H9 (cell line): ENCODE measurements at regions not wholly inside any gene's neighbourhood (a gene's known extent, or its start where the extent isn't known, plus 50 kb on each side); places are given as distances from the start of the nearest gene placed in this dataset.

Experiments
- DNase-seq: peaks from one replicate; pipeline ENCODE4 v3.0.0-alpha.2; 2017
- H2AFZ ChIP-seq: one replicate; pipeline ENCODE4 v1.6.1; 2013; ENCODE audit warnings: mild to moderate bottlenecking, low read length, control low read depth, moderate library complexity
- H2AK5ac ChIP-seq: 2 replicates; pipeline ENCODE4 v1.6.1; 2013; ENCODE audit warnings: low read length, control low read depth, mixed read lengths; ENCODE audit not compliant: insufficient read length
- H2BK120ac ChIP-seq: one replicate; pipeline ENCODE4 v1.6.1; 2013; ENCODE audit warnings: low read depth, mild to moderate bottlenecking, low read length, control low read depth, inconsistent platforms; ENCODE audit not compliant: poor library complexity, severe bottlenecking
- H2BK12ac ChIP-seq: 2 replicates; pipeline ENCODE4 v1.6.1; 2013; ENCODE audit warnings: low read length, control low read depth, mixed read lengths, low read depth; ENCODE audit not compliant: insufficient read length
- H2BK15ac ChIP-seq: 2 replicates; pipeline ENCODE4 v1.6.1; 2013; ENCODE audit warnings: low read depth, low read length, control low read depth
- H2BK20ac ChIP-seq: one replicate; pipeline ENCODE4 v1.6.1; 2013; ENCODE audit warnings: low read depth, mild to moderate bottlenecking, low read length, control low read depth, inconsistent platforms; ENCODE audit not compliant: poor library complexity, severe bottlenecking
- H2BK5ac ChIP-seq: 2 replicates; pipeline ENCODE4 v1.6.1; 2013; ENCODE audit warnings: low read length, control low read depth, mixed read lengths; ENCODE audit not compliant: insufficient read length
- H3K14ac ChIP-seq: 2 replicates; pipeline ENCODE4 v1.6.1; 2013; ENCODE audit warnings: low read length, control low read depth; ENCODE audit not compliant: insufficient read depth
- H3K18ac ChIP-seq: 2 replicates; pipeline ENCODE4 v1.6.1; 2013; ENCODE audit warnings: low read depth, mild to moderate bottlenecking, mixed read lengths, low read length, control low read depth; ENCODE audit not compliant: insufficient read length
- H3K23ac ChIP-seq: 2 replicates; pipeline ENCODE4 v1.6.1; 2013; ENCODE audit warnings: low read length, control low read depth, mixed read lengths, low read depth; ENCODE audit not compliant: insufficient read length
- H3K23me2 ChIP-seq: 2 replicates; pipeline ENCODE4 v1.6.1; 2013; ENCODE audit warnings: low read depth, mild to moderate bottlenecking, mixed read lengths, low read length, control low read depth; ENCODE audit not compliant: insufficient read length, poor library complexity, severe bottlenecking
- H3K27ac ChIP-seq: 2 replicates; pipeline ENCODE4 v1.5.1; 2013; ENCODE audit warnings: low read length, control low read depth, mixed read lengths, low read depth; ENCODE audit not compliant: insufficient read length
- H3K27me3 ChIP-seq: 2 replicates; pipeline ENCODE4 v1.6.1; 2013; ENCODE audit warnings: low read length, control low read depth, inconsistent platforms; ENCODE audit not compliant: insufficient read depth
- H3K4ac ChIP-seq: 2 replicates; pipeline ENCODE4 v1.6.1; 2013; ENCODE audit warnings: low read depth, mild to moderate bottlenecking, control low read depth, inconsistent platforms, low read length, moderate library complexity
- H3K4me1 ChIP-seq: 2 replicates; pipeline ENCODE4 v1.6.1; 2013; ENCODE audit warnings: low read length, control low read depth, inconsistent platforms; ENCODE audit not compliant: insufficient read depth
- H3K4me2 ChIP-seq: 2 replicates; pipeline ENCODE4 v1.6.1; 2013; ENCODE audit warnings: low read length, control low read depth, mixed read lengths; ENCODE audit not compliant: insufficient read length, insufficient read depth
- H3K56ac ChIP-seq: 2 replicates; pipeline ENCODE4 v1.6.1; 2013; ENCODE audit warnings: low read depth, mild to moderate bottlenecking, mixed read lengths, low read length, control low read depth; ENCODE audit not compliant: insufficient read length
- H3K79me1 ChIP-seq: 2 replicates; pipeline ENCODE4 v1.6.1; 2013; ENCODE audit warnings: low read depth, mild to moderate bottlenecking, moderate library complexity, low read length, control low read depth, inconsistent platforms; ENCODE audit not compliant: insufficient read depth, poor library complexity, severe bottlenecking
- H3K79me2 ChIP-seq: 2 replicates; pipeline ENCODE4 v1.6.1; 2013; ENCODE audit warnings: low read length, control low read depth, inconsistent platforms; ENCODE audit not compliant: insufficient read depth
- H3K9ac ChIP-seq: 2 replicates; pipeline ENCODE4 v1.6.1; 2013; ENCODE audit warnings: low read length, control low read depth, mixed read lengths; ENCODE audit not compliant: insufficient read length; ENCODE audit errors: extremely low read depth
- H3K9me3 ChIP-seq: one replicate; pipeline ENCODE4 v1.6.1; 2013; ENCODE audit warnings: low read depth, low read length, inconsistent platforms; ENCODE audit not compliant: control insufficient read depth
- H3T11ph ChIP-seq: one replicate; pipeline ENCODE4 v1.6.1; 2013; ENCODE audit warnings: mild to moderate bottlenecking, low read length, control low read depth, inconsistent platforms
- H4K20me1 ChIP-seq: one replicate; pipeline ENCODE4 v1.6.1; 2013; ENCODE audit not compliant: control insufficient read depth, insufficient read length, insufficient read depth
- H4K5ac ChIP-seq: 2 replicates; pipeline ENCODE4 v1.6.1; 2013; ENCODE audit warnings: low read depth, mild to moderate bottlenecking, mixed read lengths, low read length, control low read depth; ENCODE audit not compliant: insufficient read length
- H4K8ac ChIP-seq: replicated peaks from 2 replicates; pipeline ENCODE4 v1.6.1; 2013; ENCODE audit warnings: low read length, control low read depth, mixed read lengths, low read depth; ENCODE audit not compliant: insufficient read length
- H4K91ac ChIP-seq: 2 replicates; pipeline ENCODE4 v1.6.1; 2013; ENCODE audit warnings: low read depth, mild to moderate bottlenecking, moderate library complexity, mixed read lengths, low read length, control low read depth; ENCODE audit not compliant: insufficient read length
- H3K27ac Mint-ChIP-seq, 3 experiments: 2 replicates in 2 of 3; 3 replicates in 1 of 3; pipeline ENCODE4 v1.8.0; 2020 to 2021; ENCODE audit warnings: mixed read lengths in 3 of 3, mild to moderate bottlenecking in 1 of 3, moderate library complexity in 1 of 3
- H3K27me3 Mint-ChIP-seq: 2 replicates; pipeline ENCODE4 v1.8.0; 2021; ENCODE audit warnings: low read depth, mild to moderate bottlenecking, moderate library complexity, mixed read lengths
- H3K36me3 Mint-ChIP-seq, 3 experiments: 2 replicates in 2 of 3; 3 replicates in 1 of 3; pipeline ENCODE4 v1.8.0; 2020 to 2021; ENCODE audit warnings: low read depth in 3 of 3, mixed read lengths in 3 of 3; ENCODE audit not compliant: insufficient read depth in 1 of 3
- H3K4me1 Mint-ChIP-seq, 2 experiments: 2 replicates each; pipeline ENCODE4 v1.8.0; 2020; ENCODE audit warnings: mixed read lengths in 2 of 2
- H3K4me3 Mint-ChIP-seq, 2 experiments: 2 replicates in 1 of 2; 3 replicates in 1 of 2; pipeline ENCODE4 v1.8.0; 2020 to 2021; ENCODE audit warnings: mild to moderate bottlenecking in 2 of 2, mixed read lengths in 2 of 2, moderate library complexity in 1 of 2
- H3K9me3 Mint-ChIP-seq, 2 experiments: 2 replicates in 1 of 2; 3 replicates in 1 of 2; pipeline ENCODE4 v1.8.0; 2020; ENCODE audit warnings: mild to moderate bottlenecking in 2 of 2, mixed read lengths in 2 of 2, moderate library complexity in 1 of 2
- CTCF ChIP-seq: fragments of 200-600 bp; sonication (generic); conservative IDR thresholded peaks from 3 replicates; pipeline ENCODE4 v1.8.0; 2021; ENCODE audit warnings: antibody characterized with exemption, mild to moderate bottlenecking
- WGBS: extraction: QIAGEN DNeasy Blood & Tissue Kit; methylation state at CpG from one replicate; pipeline ENCODE4 v1.1.7; 2013; ENCODE audit warnings: missing lambda C conversion rate, low lambda C conversion rate, mixed read lengths; ENCODE audit not compliant: insufficient read length; ENCODE audit errors: extremely low coverage; 5-methylcytosine and 5-hydroxymethylcytosine counted together

- no peak overlapping the region for H2BK20ac ChIP-seq
- no peaks in the 10 kb centered on the region for H3K23me2 ChIP-seq
- Mint-ChIP-seq H3K27me3 (no peaks in the 10 kb centered on the region), H3K36me3 (no peaks in the 10 kb centered on the region), H3K4me1 (peaks cover 5 to 6% of the 10 kb centered on the region in 2 experiments; a peak in 3 of 4 replicates), H3K4me3 (no peak overlapping the region), H3K27ac (no peak overlapping the region), H3K9me3 (no peaks in the 10 kb centered on the region; a peak in 1 of 5 replicates)
- no peak overlapping the region for H2AK5ac ChIP-seq
- no peaks in the 10 kb centered on the region for H3K79me1 ChIP-seq
- no peak overlapping the region for H3K27ac ChIP-seq
- TF ChIP-seq CTCF, result no peak
- H3T11ph ChIP-seq, result no peak overlapping the region
- H3K23ac ChIP-seq, result no peak overlapping the region
- H4K5ac ChIP-seq, result no peak overlapping the region
- no peak overlapping the region for H2BK15ac ChIP-seq
- no peak overlapping the region for H3K18ac ChIP-seq
- H3K56ac ChIP-seq, result no peak overlapping the region
- H3K14ac ChIP-seq, result no peak overlapping the region
- H2AFZ ChIP-seq, result no peak overlapping the region
- WGBS, result no CpG with 5 or more reads among the region's 1 CpG
- no peak for DNase-seq
- no peak overlapping the region for H3K4me2 ChIP-seq
- H4K91ac ChIP-seq, result no peak overlapping the region
- no peaks in the 10 kb centered on the region for H3K27me3 ChIP-seq
- no peaks in the 10 kb centered on the region for H4K20me1 ChIP-seq
- no peaks in the 10 kb centered on the region for H3K4me1 ChIP-seq
- H2BK120ac ChIP-seq, result no peak overlapping the region
- no peak overlapping the region for H2BK12ac ChIP-seq
- H3K79me2 ChIP-seq, result no peaks in the 10 kb centered on the region
- no peak overlapping the region for H4K8ac ChIP-seq
- H3K4ac ChIP-seq, result no peak overlapping the region
- no peaks in the 10 kb centered on the region for H3K9me3 ChIP-seq
- no peak overlapping the region for H3K9ac ChIP-seq
- H2BK5ac ChIP-seq, result no peak overlapping the region
Measured at GRCh38 chr5:164053123-164053522, 547.7 kb downstream of the MAT2B start.
